Transverse colon (tissue), 3 donors: ENCODE measurements at regions not wholly inside any gene's neighbourhood (a gene's known extent, or its start where the extent isn't known, plus 50 kb on each side); places are given as distances from the start of the nearest gene placed in this dataset.

Experiments
- EP300 ChIP-seq: sonication (generic); formaldehyde crosslinking; IDR thresholded peaks from one replicate; pipeline ENCODE4 v1.6.1; 2017; ENCODE audit warnings: antibody characterized with exemption, low read depth
- POLR2A ChIP-seq: fragments of 450-650 bp; IDR thresholded peaks from one replicate; pipeline ENCODE4 v1.6.1; 2016; ENCODE audit warnings: antibody characterized with exemption, mild to moderate bottlenecking, moderate library complexity
- TF ChIP-seq, protein P1 (sequence below), 5 experiments: fragments of 200-600 bp in 3 of 5; fragments of 450-650 bp in 2 of 5; sonication (generic) in 3 of 5; IDR thresholded peaks; 1 replicate in 2 of 5; 2 replicates in 3 of 5; pipeline ENCODE4 v1.5.1; 2016 to 2017; ENCODE audit warnings: antibody characterized with exemption in 5 of 5, inconsistent platforms in 3 of 5, mild to moderate bottlenecking in 2 of 5, moderate library complexity in 1 of 5

DNA sequence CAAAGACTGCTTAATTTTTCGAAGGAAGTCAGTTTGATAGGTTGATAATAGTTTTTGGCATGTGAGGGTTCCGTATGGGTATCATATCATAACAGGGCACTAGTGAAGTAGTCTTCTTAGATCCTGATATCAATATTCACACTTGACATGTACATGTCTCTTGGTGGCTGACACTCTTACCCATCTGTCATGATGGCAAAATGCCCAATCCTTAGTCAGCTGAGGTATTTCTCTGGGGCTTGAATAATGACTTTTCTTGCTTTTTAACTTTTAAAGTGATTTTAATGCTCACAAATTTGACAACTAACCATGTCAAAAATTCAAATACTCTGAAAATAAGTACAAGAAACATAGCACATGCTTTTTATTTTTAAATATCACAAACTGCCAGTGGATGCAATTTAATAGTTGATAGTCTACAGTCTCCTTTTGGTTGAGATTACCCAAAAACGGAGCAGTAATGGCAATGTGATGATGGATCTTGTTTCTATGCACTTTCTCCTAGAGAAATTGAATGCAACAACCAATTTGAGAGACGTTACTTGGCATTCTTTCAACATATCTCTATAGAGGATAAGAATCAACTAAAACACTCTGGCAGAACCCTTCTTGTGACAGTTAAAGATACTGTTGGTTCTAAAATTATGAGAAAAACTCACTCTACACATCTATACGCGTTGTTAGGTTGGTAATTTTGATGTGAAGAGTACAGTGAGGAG, 552.9 kb upstream of the PABPC4L start:
- TF ChIP-seq, protein P1, sequence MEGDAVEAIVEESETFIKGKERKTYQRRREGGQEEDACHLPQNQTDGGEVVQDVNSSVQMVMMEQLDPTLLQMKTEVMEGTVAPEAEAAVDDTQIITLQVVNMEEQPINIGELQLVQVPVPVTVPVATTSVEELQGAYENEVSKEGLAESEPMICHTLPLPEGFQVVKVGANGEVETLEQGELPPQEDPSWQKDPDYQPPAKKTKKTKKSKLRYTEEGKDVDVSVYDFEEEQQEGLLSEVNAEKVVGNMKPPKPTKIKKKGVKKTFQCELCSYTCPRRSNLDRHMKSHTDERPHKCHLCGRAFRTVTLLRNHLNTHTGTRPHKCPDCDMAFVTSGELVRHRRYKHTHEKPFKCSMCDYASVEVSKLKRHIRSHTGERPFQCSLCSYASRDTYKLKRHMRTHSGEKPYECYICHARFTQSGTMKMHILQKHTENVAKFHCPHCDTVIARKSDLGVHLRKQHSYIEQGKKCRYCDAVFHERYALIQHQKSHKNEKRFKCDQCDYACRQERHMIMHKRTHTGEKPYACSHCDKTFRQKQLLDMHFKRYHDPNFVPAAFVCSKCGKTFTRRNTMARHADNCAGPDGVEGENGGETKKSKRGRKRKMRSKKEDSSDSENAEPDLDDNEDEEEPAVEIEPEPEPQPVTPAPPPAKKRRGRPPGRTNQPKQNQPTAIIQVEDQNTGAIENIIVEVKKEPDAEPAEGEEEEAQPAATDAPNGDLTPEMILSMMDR (IDR thresholded peaks at IDR 0.05): no peak
- TF ChIP-seq POLR2A: no peak
- TF ChIP-seq EP300: no peak
